K562 (cell line): ENCODE measurements at regions not wholly inside any gene's neighbourhood (a gene's known extent, or its start where the extent isn't known, plus 50 kb on each side); places are given as distances from the start of the nearest gene placed in this dataset.

ENCODE experiments used
- HSF4 ChIP-seq: fragments of 250-450 bp; sonication (Bioruptor Pico); IDR thresholded peaks from 2 replicates; pipeline ENCODE4 v2.1.2; 2022; ENCODE audit warnings: mild to moderate bottlenecking, moderate library complexity, borderline replicate concordance
- JUN ChIP-seq, 2 experiments: sonication (generic) in 1 of 2; formaldehyde crosslinking in 1 of 2; IDR thresholded peaks; 2 replicates each; pipeline versions ENCODE4 v1.6.1 to v1.8.0; 2012 to 2022; ENCODE audit warnings: borderline replicate concordance in 2 of 2, mild to moderate bottlenecking in 2 of 2, improper control_type of control experiment in 1 of 2, low read depth in 1 of 2, low read length in 1 of 2, missing genetic modification reagents in 1 of 2
- KLF13 ChIP-seq: fragments of 450-650 bp; IDR thresholded peaks from 2 replicates; pipeline ENCODE4 v1.6.1; 2016; ENCODE audit warnings: missing genetic modification characterization, low read depth, mild to moderate bottlenecking, missing compliant biosample characterization, moderate library complexity, borderline replicate concordance
- TCF7L2 ChIP-seq: fragments of 150-350 bp; IDR thresholded peaks from 2 replicates; pipeline ENCODE4 v1.6.1; 2016; ENCODE audit warnings: low read depth, mild to moderate bottlenecking, low read length, moderate library complexity
- ZNF57 ChIP-seq: fragments of 450-650 bp; formaldehyde crosslinking; IDR thresholded peaks from 2 replicates; pipeline ENCODE4 v1.4.0; 2020; ENCODE audit warnings: mild to moderate bottlenecking, moderate library complexity
- ZNF584 ChIP-seq: fragments of 200-800 bp; sonication (Bioruptor generic); IDR thresholded peaks from 2 replicates; pipeline ENCODE4 v1.6.1; 2016; ENCODE audit warnings: low read depth, mild to moderate bottlenecking, missing genetic modification characterization, missing compliant biosample characterization
- TF ChIP-seq, protein P1 (sequence below): fragments of 450-650 bp; IDR thresholded peaks from 2 replicates; pipeline ENCODE4 v1.6.1; 2018; ENCODE audit not compliant: partially characterized antibody
- TF ChIP-seq, protein P2 (sequence below): IDR thresholded peaks from 3 replicates; pipeline ENCODE4 v1.6.1; 2011; ENCODE audit warnings: borderline replicate concordance, mild to moderate bottlenecking, moderate library complexity; ENCODE audit not compliant: insufficient read length; ENCODE audit errors: extremely low read depth

DNA sequence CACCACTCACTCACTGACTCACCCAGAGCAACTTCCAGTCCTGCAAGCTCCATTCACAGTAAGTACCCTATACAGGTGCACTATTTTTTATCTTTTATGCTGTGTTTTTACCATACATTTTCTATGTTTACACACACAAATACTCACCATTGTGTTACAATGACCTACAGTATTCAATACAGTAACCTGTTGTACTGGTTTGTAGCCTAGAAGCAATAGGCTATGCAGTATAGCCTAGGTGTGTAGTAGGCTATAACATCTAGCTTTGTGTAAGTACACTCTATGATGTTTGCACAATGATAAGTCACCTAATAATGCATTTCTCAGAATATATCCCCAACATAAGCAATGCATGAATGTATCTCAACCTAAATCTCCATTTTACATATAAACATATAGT, 541.1 kb downstream of the NR2F1-AS1 start (continued):
- TF ChIP-seq HSF4 (CRISPR knock-in tag) (no peak), TCF7L2 (no peak), ZNF584 (CRISPR knock-in tag) (no peak), JUN (IDR thresholded peaks at IDR 0.05; ENCODE audit: borderline replicate concordance, low read depth, low read length) (no peak), JUN (CRISPR knock-in tag; IDR thresholded peaks at IDR 0.05; ENCODE audit: borderline replicate concordance) (no peak), ZNF57 (CRISPR knock-in tag) (no peak), KLF13 (tag) (no peak)
- TF ChIP-seq, protein P1, sequence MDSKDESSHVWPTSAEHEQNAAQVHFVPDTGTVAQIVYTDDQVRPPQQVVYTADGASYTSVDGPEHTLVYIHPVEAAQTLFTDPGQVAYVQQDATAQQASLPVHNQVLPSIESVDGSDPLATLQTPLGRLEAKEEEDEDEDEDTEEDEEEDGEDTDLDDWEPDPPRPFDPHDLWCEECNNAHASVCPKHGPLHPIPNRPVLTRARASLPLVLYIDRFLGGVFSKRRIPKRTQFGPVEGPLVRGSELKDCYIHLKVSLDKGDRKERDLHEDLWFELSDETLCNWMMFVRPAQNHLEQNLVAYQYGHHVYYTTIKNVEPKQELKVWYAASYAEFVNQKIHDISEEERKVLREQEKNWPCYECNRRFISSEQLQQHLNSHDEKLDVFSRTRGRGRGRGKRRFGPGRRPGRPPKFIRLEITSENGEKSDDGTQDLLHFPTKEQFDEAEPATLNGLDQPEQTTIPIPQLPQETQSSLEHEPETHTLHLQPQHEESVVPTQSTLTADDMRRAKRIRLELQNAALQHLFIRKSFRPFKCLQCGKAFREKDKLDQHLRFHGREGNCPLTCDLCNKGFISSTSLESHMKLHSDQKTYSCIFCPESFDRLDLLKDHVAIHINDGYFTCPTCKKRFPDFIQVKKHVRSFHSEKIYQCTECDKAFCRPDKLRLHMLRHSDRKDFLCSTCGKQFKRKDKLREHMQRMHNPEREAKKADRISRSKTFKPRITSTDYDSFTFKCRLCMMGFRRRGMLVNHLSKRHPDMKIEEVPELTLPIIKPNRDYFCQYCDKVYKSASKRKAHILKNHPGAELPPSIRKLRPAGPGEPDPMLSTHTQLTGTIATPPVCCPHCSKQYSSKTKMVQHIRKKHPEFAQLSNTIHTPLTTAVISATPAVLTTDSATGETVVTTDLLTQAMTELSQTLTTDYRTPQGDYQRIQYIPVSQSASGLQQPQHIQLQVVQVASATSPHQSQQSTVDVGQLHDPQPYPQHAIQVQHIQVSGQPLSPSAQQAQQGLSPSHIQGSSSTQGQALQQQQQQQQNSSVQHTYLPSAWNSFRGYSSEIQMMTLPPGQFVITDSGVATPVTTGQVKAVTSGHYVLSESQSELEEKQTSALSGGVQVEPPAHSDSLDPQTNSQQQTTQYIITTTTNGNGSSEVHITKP = no peak
- TF ChIP-seq, protein P2, sequence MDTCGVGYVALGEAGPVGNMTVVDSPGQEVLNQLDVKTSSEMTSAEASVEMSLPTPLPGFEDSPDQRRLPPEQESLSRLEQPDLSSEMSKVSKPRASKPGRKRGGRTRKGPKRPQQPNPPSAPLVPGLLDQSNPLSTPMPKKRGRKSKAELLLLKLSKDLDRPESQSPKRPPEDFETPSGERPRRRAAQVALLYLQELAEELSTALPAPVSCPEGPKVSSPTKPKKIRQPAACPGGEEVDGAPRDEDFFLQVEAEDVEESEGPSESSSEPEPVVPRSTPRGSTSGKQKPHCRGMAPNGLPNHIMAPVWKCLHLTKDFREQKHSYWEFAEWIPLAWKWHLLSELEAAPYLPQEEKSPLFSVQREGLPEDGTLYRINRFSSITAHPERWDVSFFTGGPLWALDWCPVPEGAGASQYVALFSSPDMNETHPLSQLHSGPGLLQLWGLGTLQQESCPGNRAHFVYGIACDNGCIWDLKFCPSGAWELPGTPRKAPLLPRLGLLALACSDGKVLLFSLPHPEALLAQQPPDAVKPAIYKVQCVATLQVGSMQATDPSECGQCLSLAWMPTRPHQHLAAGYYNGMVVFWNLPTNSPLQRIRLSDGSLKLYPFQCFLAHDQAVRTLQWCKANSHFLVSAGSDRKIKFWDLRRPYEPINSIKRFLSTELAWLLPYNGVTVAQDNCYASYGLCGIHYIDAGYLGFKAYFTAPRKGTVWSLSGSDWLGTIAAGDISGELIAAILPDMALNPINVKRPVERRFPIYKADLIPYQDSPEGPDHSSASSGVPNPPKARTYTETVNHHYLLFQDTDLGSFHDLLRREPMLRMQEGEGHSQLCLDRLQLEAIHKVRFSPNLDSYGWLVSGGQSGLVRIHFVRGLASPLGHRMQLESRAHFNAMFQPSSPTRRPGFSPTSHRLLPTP = no peak
